WTC11 (cell line): ENCODE measurements at regions not wholly inside any gene's neighbourhood (a gene's known extent, or its start where the extent isn't known, plus 50 kb on each side); places are given as distances from the start of the nearest gene placed in this dataset.
"Not testable (repeated sequence)": the region's sequence is repeated elsewhere in the genome, so short reads cannot be mapped to it uniquely, and the experiment has no call there.

ENCODE experiments used
- ATAC-seq: fragments of 200-7000 bp; cut with Tn5 transposase; 2 replicates; pipeline ENCODE4 v1.10.0; 2021; ENCODE audit warnings: mild to moderate bottlenecking, moderate library complexity
- CTCF ChIA-PET: fragments of 300-600 bp; sonication (Branson Sonifier 250); formaldehyde crosslinking; loops from one replicate; lab custom pipeline; 2021; ENCODE audit warnings: antibody characterized with exemption; lab: Charles Lee
- POLR2A ChIA-PET: fragments of 350-600 bp; sonication (Branson Sonifier 250); formaldehyde crosslinking; loops from one replicate; lab custom pipeline; 2021; ENCODE audit warnings: antibody characterized with exemption; lab: Charles Lee
- DNase-seq: peaks from one replicate; pipeline ENCODE4 v3.0.0; 2021; ENCODE audit warnings: low spot score
- H3K27ac Mint-ChIP-seq: 2 replicates; pipeline ENCODE4 v1.8.0; 2021; ENCODE audit warnings: mixed read lengths
- H3K27me3 Mint-ChIP-seq: 2 replicates; pipeline ENCODE4 v1.8.0; 2021; ENCODE audit warnings: low read depth, mild to moderate bottlenecking, moderate library complexity, mixed read lengths
- H3K36me3 Mint-ChIP-seq: 2 replicates; pipeline ENCODE4 v1.8.0; 2021; ENCODE audit warnings: mixed read lengths
- H3K4me1 Mint-ChIP-seq: 2 replicates; pipeline ENCODE4 v1.8.0; 2022; ENCODE audit warnings: mixed read lengths
- H3K4me3 Mint-ChIP-seq: 2 replicates; pipeline ENCODE4 v1.8.0; 2021; ENCODE audit warnings: mild to moderate bottlenecking, moderate library complexity, mixed read lengths
- H3K9me3 Mint-ChIP-seq: 2 replicates; pipeline ENCODE4 v1.8.0; 2021; ENCODE audit warnings: mixed read lengths

GRCh38 chr9:41787270-41787669, 342.0 kb downstream of the CNTNAP3B start:
- H3K27ac Mint-ChIP-seq, CTCF ChIA-PET, POLR2A ChIA-PET, H3K36me3 Mint-ChIP-seq, H3K27me3 Mint-ChIP-seq, H3K9me3 Mint-ChIP-seq, H3K4me3 Mint-ChIP-seq, DNase-seq, H3K4me1 Mint-ChIP-seq, ATAC-seq: not testable (repeated sequence)

DNA sequence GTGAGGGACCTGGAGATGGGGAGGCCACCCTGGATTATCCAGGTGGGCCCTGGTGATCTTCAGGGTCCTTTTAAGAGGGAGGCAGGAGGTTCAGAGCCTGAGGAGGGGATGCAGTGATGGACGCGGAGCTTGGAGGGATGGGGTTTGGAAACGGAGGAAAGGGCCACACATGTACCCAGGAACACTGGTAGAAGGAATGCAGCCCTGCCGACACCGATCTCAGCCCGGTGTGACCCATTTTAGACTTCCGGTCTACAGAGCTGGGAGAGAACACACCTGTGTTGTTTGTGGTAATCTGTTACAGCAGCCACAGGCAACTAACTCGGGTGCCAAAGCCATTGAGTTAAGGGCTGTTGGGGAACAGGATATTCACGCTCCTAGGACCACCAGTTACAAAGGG, 345.2 kb downstream of the CNTNAP3B start:
- H3K27ac Mint-ChIP-seq, H3K36me3 Mint-ChIP-seq, ATAC-seq, H3K9me3 Mint-ChIP-seq, H3K27me3 Mint-ChIP-seq, POLR2A ChIA-PET, DNase-seq, H3K4me1 Mint-ChIP-seq, H3K4me3 Mint-ChIP-seq, CTCF ChIA-PET: not testable (repeated sequence)

DNA sequence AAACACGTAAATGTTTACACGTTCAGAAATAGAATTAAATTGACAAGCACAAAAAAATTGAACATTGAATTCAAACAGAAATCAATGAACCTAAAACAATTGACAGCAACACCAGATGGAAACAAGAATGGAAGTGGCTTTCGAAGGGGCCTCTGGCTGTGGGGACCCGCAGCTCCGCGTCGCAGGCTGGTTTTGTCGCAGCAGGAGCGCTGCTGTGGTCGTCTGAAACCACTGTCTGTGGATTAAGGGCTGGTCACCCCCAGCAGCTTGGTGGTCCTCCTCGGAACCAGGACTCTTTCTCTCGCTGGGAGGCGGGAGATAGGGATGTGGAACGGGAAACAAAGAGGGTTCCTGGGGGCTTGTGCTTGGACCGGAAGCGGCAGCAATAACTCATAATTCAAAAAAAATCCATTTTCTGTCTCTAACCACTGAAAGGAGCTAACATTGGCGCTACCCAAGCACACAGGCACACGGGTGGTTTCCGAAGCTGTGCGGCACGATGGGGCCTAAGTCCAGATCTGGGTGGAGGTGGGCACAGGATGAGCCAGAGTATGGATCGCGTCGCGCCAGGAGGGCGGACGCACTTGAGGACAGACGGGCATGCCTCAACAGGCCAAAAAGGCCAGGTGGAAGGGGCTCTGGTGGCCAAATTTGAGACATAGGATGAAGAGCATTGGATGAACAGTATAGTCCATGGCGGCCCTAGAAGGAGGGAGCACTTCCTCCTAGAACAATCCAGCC, 346.0 kb downstream of the CNTNAP3B start:
- H3K27me3 Mint-ChIP-seq, DNase-seq, POLR2A ChIA-PET, CTCF ChIA-PET, H3K4me3 Mint-ChIP-seq, H3K27ac Mint-ChIP-seq, H3K36me3 Mint-ChIP-seq, ATAC-seq, H3K9me3 Mint-ChIP-seq, H3K4me1 Mint-ChIP-seq: not testable (repeated sequence)

DNA sequence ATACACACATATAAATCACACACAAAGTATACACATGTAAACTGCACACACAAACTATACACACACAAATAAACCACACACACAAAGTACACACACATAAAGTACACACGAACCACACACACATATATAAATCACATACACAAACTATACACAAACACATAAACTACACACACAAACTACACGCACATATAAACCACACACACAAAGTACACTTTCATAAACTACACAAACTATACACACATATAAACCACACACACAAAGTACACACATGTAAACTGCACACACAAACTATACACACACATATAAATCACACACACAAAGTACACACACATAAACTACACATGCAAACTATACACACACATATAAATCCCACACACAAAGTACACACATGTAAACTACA, 347.3 kb downstream of the CNTNAP3B start:
- H3K27ac Mint-ChIP-seq, POLR2A ChIA-PET, H3K4me1 Mint-ChIP-seq, DNase-seq, CTCF ChIA-PET, H3K27me3 Mint-ChIP-seq, H3K36me3 Mint-ChIP-seq, H3K4me3 Mint-ChIP-seq, H3K9me3 Mint-ChIP-seq, ATAC-seq: not testable (repeated sequence)

DNA sequence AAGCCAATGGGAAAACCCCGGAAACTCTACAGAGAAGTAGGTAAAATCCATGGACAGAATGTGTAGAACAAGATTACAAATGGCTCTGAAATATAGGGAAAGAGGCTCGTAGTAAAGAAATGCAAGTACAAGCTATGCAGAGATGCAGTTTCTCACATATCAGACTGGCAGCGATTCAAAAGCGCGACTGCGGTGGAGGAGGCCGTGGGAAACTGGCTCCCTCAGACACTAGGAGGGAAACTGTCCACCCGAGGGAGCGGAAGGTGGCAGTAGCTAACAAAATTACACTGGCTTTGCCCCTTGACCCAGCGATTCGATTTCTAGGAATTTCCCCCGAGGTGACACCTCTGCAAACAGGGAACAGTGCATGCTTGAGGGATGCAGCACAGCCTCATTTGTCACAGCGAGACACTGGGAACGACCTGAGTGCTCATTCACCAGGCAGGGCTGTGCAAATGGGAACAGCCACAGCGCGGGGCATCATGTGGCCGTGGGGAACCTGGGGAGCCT, 349.3 kb downstream of the CNTNAP3B start:
- ATAC-seq, H3K27me3 Mint-ChIP-seq, H3K4me3 Mint-ChIP-seq, H3K27ac Mint-ChIP-seq, DNase-seq, POLR2A ChIA-PET, CTCF ChIA-PET, H3K4me1 Mint-ChIP-seq, H3K9me3 Mint-ChIP-seq, H3K36me3 Mint-ChIP-seq: not testable (repeated sequence)

DNA sequence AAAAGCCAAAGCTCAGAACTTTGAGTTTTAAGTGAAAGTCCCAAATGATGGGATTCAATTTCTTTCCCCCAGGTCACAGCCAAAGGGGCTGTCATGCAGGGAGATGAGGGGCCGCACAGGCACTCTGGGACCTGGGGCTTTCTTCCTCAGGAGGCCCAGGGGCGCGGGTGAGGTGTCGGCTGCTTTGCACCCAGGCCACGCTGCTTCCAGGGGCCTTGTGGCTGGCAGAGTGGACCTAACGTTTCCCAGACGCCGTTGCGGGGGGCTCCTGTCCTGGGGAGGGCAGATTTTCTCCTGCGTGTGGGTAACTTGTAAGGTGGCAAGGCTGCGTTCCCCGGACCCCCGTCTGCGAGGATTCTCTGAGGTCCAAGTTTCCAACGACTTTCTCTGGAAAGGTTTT, 350.0 kb downstream of the CNTNAP3B start:
- DNase-seq, H3K4me1 Mint-ChIP-seq, H3K27me3 Mint-ChIP-seq, H3K27ac Mint-ChIP-seq, H3K36me3 Mint-ChIP-seq, POLR2A ChIA-PET, H3K9me3 Mint-ChIP-seq, ATAC-seq, CTCF ChIA-PET, H3K4me3 Mint-ChIP-seq: not testable (repeated sequence)

- H3K4me1 Mint-ChIP-seq, H3K36me3 Mint-ChIP-seq, ATAC-seq, POLR2A ChIA-PET, H3K9me3 Mint-ChIP-seq, H3K27me3 Mint-ChIP-seq, CTCF ChIA-PET, H3K4me3 Mint-ChIP-seq, H3K27ac Mint-ChIP-seq, DNase-seq: not testable (repeated sequence)
These were observed 350.6 kb downstream of the CNTNAP3B start for GRCh38 chr9:41778535-41779071.

DNA sequence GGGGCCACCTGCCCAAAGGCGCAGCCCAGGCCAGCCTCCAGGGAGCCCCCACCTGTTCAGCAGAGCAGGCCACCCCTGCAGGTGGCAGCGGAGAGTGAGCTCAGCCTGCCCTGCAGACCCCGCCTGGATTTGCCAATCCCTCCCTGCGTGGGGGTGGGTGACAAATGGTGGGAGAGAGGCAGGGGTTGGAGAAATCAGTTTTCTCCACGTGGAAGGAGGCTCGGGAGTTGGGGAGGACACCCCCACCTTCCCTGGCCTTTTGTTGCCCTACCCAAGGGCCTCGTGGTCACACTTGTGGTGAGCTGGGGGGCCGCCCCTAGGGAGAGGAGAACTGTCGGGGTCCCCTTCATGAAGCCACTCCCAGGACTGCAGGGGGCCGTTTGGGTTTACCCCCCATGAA, 351.7 kb downstream of the CNTNAP3B start:
- H3K9me3 Mint-ChIP-seq, H3K4me1 Mint-ChIP-seq: not testable (repeated sequence)

DNA sequence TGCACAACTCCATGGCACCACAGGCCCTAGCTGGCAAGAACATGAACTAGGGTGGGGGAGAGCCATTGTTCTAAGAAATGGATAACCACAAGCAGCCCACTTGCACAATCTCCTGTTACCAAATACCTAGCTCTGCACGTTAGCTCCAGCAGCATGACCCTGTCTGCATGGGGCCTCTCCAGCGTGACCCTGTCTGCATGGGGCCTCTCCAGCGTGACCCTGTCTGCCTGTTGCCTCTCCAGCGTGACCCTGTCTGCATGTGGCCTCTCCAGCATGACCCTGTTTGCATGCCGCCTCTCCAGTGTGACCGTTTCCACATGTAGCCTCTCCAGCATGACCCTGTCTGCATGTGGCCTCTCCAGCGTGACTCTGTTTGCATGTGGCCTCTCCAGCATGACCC, 356.7 kb downstream of the CNTNAP3B start:
- H3K27ac Mint-ChIP-seq, POLR2A ChIA-PET, H3K27me3 Mint-ChIP-seq, CTCF ChIA-PET, H3K4me1 Mint-ChIP-seq, H3K9me3 Mint-ChIP-seq, ATAC-seq, H3K4me3 Mint-ChIP-seq, DNase-seq, H3K36me3 Mint-ChIP-seq: not testable (repeated sequence)

More for the DNA sequence above, 351.7 kb downstream of the CNTNAP3B start:
- CTCF ChIA-PET, ATAC-seq, POLR2A ChIA-PET, DNase-seq, H3K36me3 Mint-ChIP-seq, H3K4me3 Mint-ChIP-seq, H3K27ac Mint-ChIP-seq, H3K27me3 Mint-ChIP-seq: not testable (repeated sequence)

GRCh38 chr9:41771693-41772092, 357.5 kb downstream of the CNTNAP3B start:
- DNase-seq, CTCF ChIA-PET, H3K36me3 Mint-ChIP-seq, H3K27me3 Mint-ChIP-seq, ATAC-seq, POLR2A ChIA-PET, H3K27ac Mint-ChIP-seq, H3K4me1 Mint-ChIP-seq, H3K4me3 Mint-ChIP-seq, H3K9me3 Mint-ChIP-seq: not testable (repeated sequence)

DNA sequence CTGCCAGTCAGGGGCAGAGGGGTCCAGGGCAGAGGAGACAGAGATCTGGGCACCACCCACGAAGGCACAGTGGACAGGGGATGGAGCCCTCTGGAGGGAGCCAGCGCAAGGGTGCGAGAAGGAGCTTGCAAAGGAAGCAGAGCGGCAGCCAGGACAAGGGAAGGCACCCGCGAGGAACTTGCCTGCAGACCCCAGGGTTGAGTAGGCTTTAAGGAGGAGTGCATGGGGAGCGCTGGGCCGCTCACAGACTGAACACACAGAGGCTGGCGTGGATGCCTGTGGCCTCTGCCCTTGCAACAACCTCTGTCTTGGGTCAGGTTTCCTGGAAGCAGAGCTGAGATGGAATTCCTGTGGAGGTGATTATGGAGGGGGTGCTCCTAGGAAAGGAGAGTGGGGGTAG, 374.4 kb downstream of the CNTNAP3B start:
- H3K9me3 Mint-ChIP-seq, ATAC-seq, CTCF ChIA-PET, DNase-seq, H3K27me3 Mint-ChIP-seq, H3K27ac Mint-ChIP-seq, POLR2A ChIA-PET, H3K4me1 Mint-ChIP-seq, H3K36me3 Mint-ChIP-seq, H3K4me3 Mint-ChIP-seq: not testable (repeated sequence)

DNA sequence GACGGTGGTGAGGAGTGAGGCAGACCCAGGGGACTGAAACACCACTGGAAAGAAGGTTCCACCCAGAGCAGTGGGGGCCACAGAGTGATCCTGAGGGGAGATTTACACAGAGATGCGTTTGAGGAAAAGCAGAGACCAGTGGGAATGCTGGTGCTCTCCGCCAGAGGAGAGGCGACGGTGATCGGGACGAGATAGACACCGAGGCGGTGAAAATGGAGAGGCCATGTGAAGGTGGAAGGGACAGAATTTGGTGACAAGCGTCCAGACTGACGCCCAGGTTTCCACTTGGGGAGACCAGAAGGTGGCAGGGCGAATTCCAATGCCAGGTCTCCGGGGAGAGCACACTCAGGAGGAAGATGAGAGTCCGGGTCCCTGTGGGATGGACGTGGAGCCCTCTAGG, 374.8 kb downstream of the CNTNAP3B start:
- not testable (repeated sequence) for H3K27ac Mint-ChIP-seq

GRCh38 chr9:41741897-41742296, 387.3 kb downstream of the CNTNAP3B start:
- CTCF ChIA-PET, result not testable (repeated sequence)

More for the DNA sequence above, 374.8 kb downstream of the CNTNAP3B start:
- H3K27me3 Mint-ChIP-seq, H3K9me3 Mint-ChIP-seq, ATAC-seq, H3K4me3 Mint-ChIP-seq, H3K36me3 Mint-ChIP-seq, DNase-seq, CTCF ChIA-PET, H3K4me1 Mint-ChIP-seq, POLR2A ChIA-PET: not testable (repeated sequence)

More at GRCh38 chr9:41741897-41742296, 387.3 kb downstream of the CNTNAP3B start:
- H3K4me1 Mint-ChIP-seq, H3K27ac Mint-ChIP-seq, ATAC-seq, H3K27me3 Mint-ChIP-seq, H3K9me3 Mint-ChIP-seq, POLR2A ChIA-PET, DNase-seq, H3K4me3 Mint-ChIP-seq, H3K36me3 Mint-ChIP-seq: not testable (repeated sequence)
